ENCODE measurements at regions not wholly inside any gene's neighbourhood (a gene's known extent, or its start where the extent isn't known, plus 50 kb on each side); places are given as distances from the start of the nearest gene placed in this dataset.
A peak's percentile ranks its signal among the peaks of the same experiment; 100 is the strongest.
"Not testable (repeated sequence)": the region's sequence is repeated elsewhere in the genome, so short reads cannot be mapped to it uniquely, and the experiment has no call there.

- Histone ChIP-seq H3K4me3 (no peak overlapping the region), H3K27ac (no peak overlapping the region)
Observed at GRCh38 chr2:207427986-207428385, 101.8 kb upstream of the CREB1 start.

- Histone ChIP-seq H3K27ac (no peak overlapping the region), H3K4me3 (no peak overlapping the region)
Observed at GRCh38 chr2:207428573-207428972, 101.2 kb upstream of the CREB1 start.

GRCh38 chr2:207432453-207432852 lies 97.3 kb upstream of the CREB1 start:
- H3K27ac ChIP-seq = no peak overlapping the region

DNA sequence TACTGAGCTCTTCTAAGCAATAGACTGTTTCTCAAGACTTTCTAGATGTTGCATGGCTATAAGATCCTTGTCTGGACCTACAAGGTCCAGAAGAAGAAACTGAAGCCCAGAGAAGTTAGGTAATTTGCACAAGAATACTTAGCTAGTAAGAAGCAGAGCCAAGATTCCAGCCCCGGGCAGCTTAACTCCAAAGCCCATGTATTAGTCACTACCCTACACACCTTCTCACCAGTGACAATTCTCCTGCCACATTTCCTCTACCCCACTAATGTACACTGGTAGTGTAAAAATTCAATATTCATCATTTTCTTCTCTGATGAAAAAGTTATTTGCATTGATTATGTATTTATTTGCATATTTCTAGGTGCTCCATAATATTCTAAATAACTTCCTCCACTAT lies 95.5 kb upstream of the CREB1 start:
- Histone ChIP-seq H3K4me3 (no peak overlapping the region), H3K27ac (no peak overlapping the region)

More at GRCh38 chr2:207432453-207432852, 97.3 kb upstream of the CREB1 start:
- no peak overlapping the region for H3K4me3 ChIP-seq

GRCh38 chr2:207434899-207435465 lies 94.8 kb upstream of the CREB1 start:
- H3K4me3 ChIP-seq = no peak overlapping the region
- no peak overlapping the region for H3K27ac ChIP-seq

GRCh38 chr2:207437136-207437523 lies 92.6 kb upstream of the CREB1 start:
- no peak overlapping the region for H3K4me3 ChIP-seq
- no peak overlapping the region for H3K27ac ChIP-seq

DNA sequence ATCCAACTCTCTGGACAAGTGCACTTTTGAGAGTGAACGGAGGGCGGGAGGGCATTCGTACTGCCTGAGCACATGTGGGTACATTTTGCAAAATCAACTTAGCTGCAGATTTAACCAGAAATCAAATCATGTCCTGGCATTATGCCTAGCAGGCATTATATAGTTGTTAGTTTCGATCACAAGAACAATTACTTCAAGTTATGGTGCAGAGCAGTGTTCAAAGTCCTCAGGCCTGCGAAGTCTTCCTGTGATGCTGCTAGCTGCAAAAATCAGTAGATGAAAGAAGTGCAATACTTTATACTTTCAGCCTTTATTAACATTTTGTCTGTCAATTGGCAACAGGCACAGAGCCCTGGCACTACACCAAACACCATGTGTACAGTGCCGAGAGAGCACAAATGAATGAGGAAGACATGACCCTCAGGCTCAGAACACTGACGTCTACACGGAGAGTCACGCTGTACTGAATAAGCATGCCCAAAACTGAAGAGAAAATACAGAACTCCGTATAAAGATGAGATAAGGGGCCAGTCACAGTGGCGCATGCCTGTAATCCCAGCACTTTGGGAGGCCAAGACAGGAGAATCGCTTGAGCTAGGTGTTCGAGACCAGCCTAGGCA lies 92.1 kb upstream of the CREB1 start:
- no peak overlapping the region for H3K27ac ChIP-seq
- no peak overlapping the region for H3K4me3 ChIP-seq

DNA sequence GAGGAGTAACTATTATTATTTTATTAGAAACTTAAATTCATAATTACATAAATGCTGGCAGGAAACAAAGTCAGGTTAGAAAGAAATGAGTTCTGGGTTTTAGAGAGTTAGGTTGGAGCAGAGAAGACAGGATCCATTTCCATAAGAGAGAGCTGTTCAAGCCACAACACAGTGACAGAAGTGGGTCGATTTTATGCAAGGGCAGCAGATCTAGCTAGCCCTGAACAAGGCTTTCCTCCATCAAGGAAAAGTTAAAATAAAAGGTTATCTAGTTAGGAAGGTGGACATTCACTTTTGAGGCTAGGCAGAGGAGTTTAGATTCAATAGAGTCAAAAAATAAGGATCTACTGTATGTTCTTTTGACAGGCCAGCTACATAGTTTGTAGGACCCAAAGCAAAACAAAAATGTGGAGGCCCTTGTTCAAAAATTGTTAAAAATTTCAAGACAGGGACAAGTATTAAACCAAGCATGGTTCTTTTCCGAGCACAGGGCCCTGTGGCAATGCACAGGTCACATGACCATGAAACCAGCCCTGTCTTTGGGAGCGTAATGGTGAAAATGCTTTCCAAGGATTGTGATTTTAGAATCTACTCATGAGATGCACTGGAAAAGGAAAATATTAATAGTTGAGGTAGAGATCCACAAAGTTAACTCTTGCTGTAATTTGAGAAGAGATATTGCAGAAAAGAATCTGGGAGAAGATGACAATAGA lies 91.2 kb upstream of the CREB1 start:
- Histone ChIP-seq H3K4me3 (no peak overlapping the region), H3K27ac (no peak overlapping the region)

DNA sequence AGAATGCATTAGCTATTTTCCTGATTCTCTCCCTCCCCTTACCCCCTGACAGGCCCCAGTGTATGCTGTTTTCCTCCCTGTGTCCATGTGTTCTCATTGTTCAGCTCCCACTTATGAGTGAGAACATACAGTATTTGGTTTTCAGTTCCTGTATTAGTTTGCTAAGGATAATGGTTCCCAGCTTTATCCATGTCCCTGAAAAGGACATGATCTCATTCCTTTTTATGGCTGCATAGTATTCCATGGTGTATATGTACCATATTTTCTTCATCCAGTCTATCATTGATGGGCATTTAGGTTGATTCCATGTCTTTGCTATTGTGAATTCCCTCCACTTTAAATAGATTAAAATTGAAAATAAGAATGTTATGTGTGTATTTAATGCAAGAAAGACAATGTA lies 89.9 kb upstream of the CREB1 start:
- not testable (repeated sequence) for H3K4me3 ChIP-seq, H3K27ac ChIP-seq

GRCh38 chr2:207444756-207445155 lies 85.0 kb upstream of the CREB1 start:
- Histone ChIP-seq H3K27ac (no peak overlapping the region), H3K4me3 (no peak overlapping the region)

- Histone ChIP-seq H3K4me3 (no peak overlapping the region), H3K27ac (no peak overlapping the region)
Observed at GRCh38 chr2:207446653-207447052, 83.1 kb upstream of the CREB1 start.

GRCh38 chr2:207448006-207448405 lies 81.8 kb upstream of the CREB1 start:
- no peak overlapping the region for H3K27ac ChIP-seq
- H3K4me3 ChIP-seq = no peak overlapping the region

DNA sequence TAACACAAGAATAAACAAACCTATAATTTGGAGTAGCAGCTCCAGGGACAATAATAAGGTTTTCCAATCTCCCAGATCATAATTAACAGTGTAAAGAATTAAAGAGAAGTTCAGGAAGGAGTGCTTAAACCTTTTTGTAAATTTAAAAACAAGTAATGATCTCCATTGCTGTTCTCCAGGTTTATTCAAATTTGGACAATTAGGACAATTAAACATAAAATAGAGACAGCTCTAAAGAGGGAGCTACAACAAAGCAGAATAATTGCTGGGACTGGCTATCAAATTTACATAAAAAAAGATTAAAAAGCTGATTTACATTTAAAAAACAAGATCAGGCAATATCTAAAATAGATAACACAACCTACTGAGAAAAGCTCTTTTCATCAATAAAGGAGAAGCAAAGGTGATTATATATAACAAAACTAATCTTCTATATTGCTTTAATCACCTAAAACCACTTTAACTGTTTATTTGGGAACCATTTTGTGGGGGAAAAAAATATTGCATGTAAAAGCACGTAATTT lies 80.1 kb upstream of the CREB1 start:
- no peak overlapping the region for H3K27ac ChIP-seq
- H3K4me3 ChIP-seq = no peak overlapping the region

DNA sequence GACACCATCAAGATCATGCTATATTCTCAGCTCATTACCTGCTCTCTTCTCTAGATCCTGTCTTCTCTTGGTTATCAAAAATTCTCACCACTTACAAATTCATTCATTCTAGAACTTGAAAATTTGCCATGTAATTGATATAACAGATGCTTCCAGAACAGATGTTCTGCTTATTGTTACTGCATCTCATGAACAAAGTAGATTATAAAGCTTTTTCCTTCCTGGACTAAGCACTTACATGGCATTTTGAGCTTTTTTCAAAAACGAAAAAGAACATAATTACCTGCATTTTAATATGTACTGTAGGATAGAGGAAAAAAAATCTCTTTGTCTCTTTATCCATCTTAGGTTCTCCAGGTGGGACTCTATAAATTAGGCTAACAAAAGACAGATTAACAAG lies 79.6 kb upstream of the CREB1 start:
- H3K4me3 ChIP-seq = no peak overlapping the region
- H3K27ac ChIP-seq = no peak overlapping the region

DNA sequence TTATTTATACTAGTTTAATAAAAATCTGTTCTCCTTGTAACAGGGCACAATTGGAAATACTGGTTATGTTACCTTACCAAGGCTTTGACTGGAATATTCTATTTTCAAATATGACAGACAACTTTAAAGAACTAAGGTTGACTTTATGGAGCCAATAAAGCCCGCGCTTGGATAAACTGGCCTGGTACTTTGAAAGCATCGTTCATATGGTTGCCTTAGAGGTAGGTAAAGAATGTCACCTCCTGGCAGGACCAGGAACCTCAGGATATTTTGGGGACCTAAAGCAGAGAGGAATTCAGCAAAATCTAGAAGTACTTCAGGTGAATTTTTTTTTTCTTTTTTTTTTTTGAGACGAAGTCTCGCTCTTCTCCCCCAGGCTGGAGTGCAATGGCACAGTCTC lies 71.2 kb upstream of the CREB1 start:
- Histone ChIP-seq H3K4me3 (no peak overlapping the region), H3K27ac (no peak overlapping the region)

DNA sequence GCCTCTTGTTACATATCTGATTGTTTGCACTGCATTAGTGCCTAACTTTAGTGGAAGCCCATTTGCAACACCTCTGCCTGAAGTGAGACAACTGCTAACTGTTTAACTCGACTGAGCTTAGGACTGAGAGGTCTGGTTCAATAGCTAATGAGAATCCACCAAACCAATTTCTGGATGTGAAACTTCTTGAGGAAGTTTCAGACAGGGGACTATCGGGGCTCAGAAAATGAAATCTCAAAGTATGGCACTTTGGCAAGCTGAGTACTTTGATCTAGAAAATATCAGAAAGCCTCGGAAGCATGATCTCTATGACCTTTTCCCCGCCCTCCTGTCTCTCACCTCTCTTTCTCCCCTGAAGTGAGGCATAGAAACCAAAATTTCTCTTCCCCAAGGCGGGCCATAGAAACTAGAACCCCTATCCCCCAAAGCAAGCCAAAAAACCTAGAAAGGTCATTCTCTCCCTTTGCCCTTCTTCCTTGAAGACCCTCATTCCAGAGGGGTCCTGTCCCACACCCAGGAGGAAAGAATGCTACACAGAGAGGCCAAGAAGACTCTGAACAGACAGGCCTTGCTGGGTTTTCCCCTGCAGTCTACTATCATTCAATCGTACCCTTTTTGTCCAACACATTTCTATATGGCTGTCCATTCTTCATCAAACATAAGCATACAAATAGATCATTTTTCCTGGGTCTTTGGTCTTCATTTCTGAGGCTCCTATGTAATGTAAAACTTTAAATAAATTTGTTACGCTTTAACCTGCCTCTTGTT lies 69.6 kb upstream of the CREB1 start:
- H3K27ac ChIP-seq = no peak overlapping the region
- H3K4me3 ChIP-seq = no peak overlapping the region

GRCh38 chr2:207463433-207463832 lies 66.3 kb upstream of the CREB1 start:
- no peak overlapping the region for H3K27ac ChIP-seq
- H3K4me3 ChIP-seq = no peak overlapping the region

DNA sequence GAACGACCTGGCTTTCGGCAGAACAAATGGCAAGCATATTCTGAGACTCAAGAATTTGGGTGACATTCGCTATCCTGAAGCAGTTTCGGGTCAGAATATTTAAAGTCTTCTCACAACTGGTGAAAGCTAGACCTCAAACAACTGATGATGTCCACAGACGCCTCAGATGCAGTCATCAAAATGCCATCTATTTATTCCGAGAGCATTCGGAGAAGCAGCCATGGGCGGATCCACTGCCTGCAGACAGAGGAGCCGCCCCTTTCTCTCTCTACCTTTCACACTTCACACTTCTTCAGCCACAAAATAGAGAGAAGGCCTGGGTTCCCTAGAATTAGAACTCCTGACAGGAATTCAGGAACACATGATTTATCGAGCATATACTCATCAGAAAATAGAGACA lies 65.8 kb upstream of the CREB1 start:
- Histone ChIP-seq H3K27ac (no peak overlapping the region), H3K4me3 (no peak overlapping the region)

DNA sequence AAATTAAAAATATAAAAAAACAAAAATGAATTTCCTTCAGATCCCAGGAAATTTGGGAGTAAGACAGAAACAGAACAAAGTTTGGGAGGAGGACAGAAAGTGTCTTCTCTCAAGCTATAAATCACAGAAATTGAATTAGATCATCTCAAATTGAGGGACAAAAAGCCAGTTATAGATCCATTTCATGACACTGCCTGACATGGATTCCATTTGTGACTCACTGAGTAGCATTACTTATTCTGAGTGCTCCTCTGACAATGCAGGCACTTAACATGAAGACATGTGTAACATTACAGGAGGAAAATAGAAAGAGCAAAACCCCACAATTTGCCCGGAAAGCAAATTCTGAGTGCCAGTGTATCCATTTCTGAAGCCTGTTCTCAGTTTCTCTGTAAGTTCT lies 63.9 kb upstream of the CREB1 start:
- Histone ChIP-seq H3K4me3 (no peak overlapping the region), H3K27ac (no peak overlapping the region)

GRCh38 chr2:207467716-207468347 lies 61.9 kb upstream of the CREB1 start:
- Histone ChIP-seq H3K4me3 (no peak overlapping the region), H3K27ac (peak overlapping the region in 5 of 21 experiments; percentile 2 to 73 (median 43))

All from skin epidermis (tissue), 12 donors.